Glutamatergic neuron (in vitro differentiated cells): ENCODE measurements at regions not wholly inside any gene's neighbourhood (a gene's known extent, or its start where the extent isn't known, plus 50 kb on each side); places are given as distances from the start of the nearest gene placed in this dataset.

Source experiments
- DNase-seq: peaks from one replicate; pipeline ENCODE4 v3.0.0; 2022
- H3K27ac Mint-ChIP-seq: one replicate; pipeline ENCODE4 v1.8.0; 2020; ENCODE audit warnings: mild to moderate bottlenecking, mixed read lengths, inconsistent platforms; ENCODE audit not compliant: unreplicated experiment
- H3K27me3 Mint-ChIP-seq: one replicate; pipeline ENCODE4 v1.8.0; 2020; ENCODE audit warnings: mild to moderate bottlenecking, moderate library complexity, mixed read lengths, inconsistent platforms; ENCODE audit not compliant: unreplicated experiment
- H3K36me3 Mint-ChIP-seq: one replicate; pipeline ENCODE4 v1.8.0; 2020; ENCODE audit warnings: mild to moderate bottlenecking, mixed read lengths, inconsistent platforms; ENCODE audit not compliant: unreplicated experiment
- H3K4me1 Mint-ChIP-seq: one replicate; pipeline ENCODE4 v1.8.0; 2020; ENCODE audit warnings: mild to moderate bottlenecking, low read depth, mixed read lengths, inconsistent platforms; ENCODE audit not compliant: unreplicated experiment
- H3K4me3 Mint-ChIP-seq: one replicate; pipeline ENCODE4 v1.8.0; 2020; ENCODE audit warnings: mild to moderate bottlenecking, mixed read lengths, inconsistent platforms; ENCODE audit not compliant: unreplicated experiment
- H3K9me3 Mint-ChIP-seq: one replicate; pipeline ENCODE4 v1.8.0; 2020; ENCODE audit warnings: mild to moderate bottlenecking, moderate library complexity, mixed read lengths, inconsistent platforms; ENCODE audit not compliant: unreplicated experiment
- CTCF ChIP-seq: fragments of 200-600 bp; sonication (generic); IDR thresholded peaks from one replicate; pipeline ENCODE4 v1.5.0; 2021; ENCODE audit not compliant: partially characterized antibody, unreplicated experiment

- Mint-ChIP-seq H3K4me1 (peaks cover 19% of the 10 kb centered on the region), H3K9me3 (peaks cover 2% of the 10 kb centered on the region), H3K27me3 (no peaks in the 10 kb centered on the region), H3K27ac (peak overlapping the region; percentile 64), H3K4me3 (no peak overlapping the region), H3K36me3 (no peaks in the 10 kb centered on the region)
- peak; percentile 24 for DNase-seq
- TF ChIP-seq CTCF: no peak
Measured at GRCh38 chr6:71403422-71404134, 115.0 kb downstream of the OGFRL1 start.

GRCh38 chr6:71404145-71404966, 115.7 kb downstream of the OGFRL1 start:
- TF ChIP-seq CTCF: no peak
- H3K9me3 Mint-ChIP-seq: peaks cover 2% of the 10 kb centered on the region
- H3K36me3 Mint-ChIP-seq: no peaks in the 10 kb centered on the region
- H3K4me3 Mint-ChIP-seq: no peak overlapping the region
- DNase-seq: no peak
- peak overlapping the region; percentile 18 for H3K27ac Mint-ChIP-seq
- H3K4me1 Mint-ChIP-seq: peaks cover 19% of the 10 kb centered on the region
- no peaks in the 10 kb centered on the region for H3K27me3 Mint-ChIP-seq

- no peak for DNase-seq
- Mint-ChIP-seq H3K4me1 (peaks cover 19% of the 10 kb centered on the region), H3K27me3 (no peaks in the 10 kb centered on the region), H3K36me3 (no peaks in the 10 kb centered on the region), H3K9me3 (peaks cover 2% of the 10 kb centered on the region), H3K27ac (no peak overlapping the region), H3K4me3 (no peak overlapping the region)
- no peak for TF ChIP-seq CTCF
Measured at GRCh38 chr6:71404967-71405278, 116.3 kb downstream of the OGFRL1 start.

GRCh38 chr6:71405416-71405815, 116.8 kb downstream of the OGFRL1 start:
- no peak overlapping the region for H3K27ac Mint-ChIP-seq
- H3K4me3 Mint-ChIP-seq: no peak overlapping the region
- H3K9me3 Mint-ChIP-seq: peaks cover 2% of the 10 kb centered on the region
- no peak for TF ChIP-seq CTCF
- H3K36me3 Mint-ChIP-seq: no peaks in the 10 kb centered on the region
- DNase-seq: no peak
- H3K4me1 Mint-ChIP-seq: peaks cover 19% of the 10 kb centered on the region
- no peaks in the 10 kb centered on the region for H3K27me3 Mint-ChIP-seq
